GM18870 (cell line): ENCODE measurements at regions not wholly inside any gene's neighbourhood (a gene's known extent, or its start where the extent isn't known, plus 50 kb on each side); places are given as distances from the start of the nearest gene placed in this dataset.
A peak's percentile ranks its signal among the peaks of the same experiment; 100 is the strongest.

ENCODE experiments used
- ATAC-seq: cut with Tn5 transposase; IDR thresholded peaks from one replicate; pipeline ENCODE4 v1.9.1; 2021; ENCODE audit warnings: moderate library complexity; ENCODE audit not compliant: unreplicated experiment

DNA sequence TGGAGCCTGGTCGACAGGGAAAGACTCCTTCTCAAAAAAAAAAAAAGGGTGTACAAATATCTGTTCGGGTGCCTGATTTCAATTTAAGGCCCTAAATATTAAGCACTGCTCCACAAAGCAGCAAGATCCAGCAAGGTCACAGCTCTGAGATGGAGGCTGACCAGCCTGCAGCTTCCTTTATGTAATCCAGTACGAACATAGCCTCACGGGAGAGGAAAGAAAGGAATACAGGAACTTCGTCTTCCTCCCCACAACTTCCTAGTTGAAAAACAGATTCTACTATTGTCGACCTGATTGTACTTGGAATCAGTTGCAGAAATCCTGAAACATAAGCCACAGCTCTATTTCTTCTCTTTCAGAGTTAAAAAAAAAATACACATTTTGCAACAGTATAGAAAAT is 53.5 kb upstream of the TBC1D9 start:
- no peak for ATAC-seq

DNA sequence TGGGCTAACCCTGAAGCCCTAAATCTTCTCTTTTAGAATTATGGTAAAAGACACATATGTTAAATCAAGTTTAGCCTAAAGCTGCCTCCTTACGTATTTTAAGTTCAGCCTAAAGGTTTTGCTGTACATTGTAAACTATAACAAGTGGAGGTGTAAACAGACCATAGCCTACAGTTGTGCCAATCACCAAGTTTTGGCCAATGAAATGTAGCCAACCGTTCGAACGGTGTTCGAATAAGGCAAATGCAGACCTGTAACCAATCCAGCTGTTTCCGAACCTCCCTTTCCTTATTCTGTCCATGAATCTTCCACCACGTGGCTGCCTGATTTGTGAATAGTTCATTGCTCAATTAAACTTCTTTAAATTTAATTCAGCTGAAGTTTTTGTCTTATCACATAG is 52.1 kb upstream of the TBC1D9 start:
- no peak for ATAC-seq

DNA sequence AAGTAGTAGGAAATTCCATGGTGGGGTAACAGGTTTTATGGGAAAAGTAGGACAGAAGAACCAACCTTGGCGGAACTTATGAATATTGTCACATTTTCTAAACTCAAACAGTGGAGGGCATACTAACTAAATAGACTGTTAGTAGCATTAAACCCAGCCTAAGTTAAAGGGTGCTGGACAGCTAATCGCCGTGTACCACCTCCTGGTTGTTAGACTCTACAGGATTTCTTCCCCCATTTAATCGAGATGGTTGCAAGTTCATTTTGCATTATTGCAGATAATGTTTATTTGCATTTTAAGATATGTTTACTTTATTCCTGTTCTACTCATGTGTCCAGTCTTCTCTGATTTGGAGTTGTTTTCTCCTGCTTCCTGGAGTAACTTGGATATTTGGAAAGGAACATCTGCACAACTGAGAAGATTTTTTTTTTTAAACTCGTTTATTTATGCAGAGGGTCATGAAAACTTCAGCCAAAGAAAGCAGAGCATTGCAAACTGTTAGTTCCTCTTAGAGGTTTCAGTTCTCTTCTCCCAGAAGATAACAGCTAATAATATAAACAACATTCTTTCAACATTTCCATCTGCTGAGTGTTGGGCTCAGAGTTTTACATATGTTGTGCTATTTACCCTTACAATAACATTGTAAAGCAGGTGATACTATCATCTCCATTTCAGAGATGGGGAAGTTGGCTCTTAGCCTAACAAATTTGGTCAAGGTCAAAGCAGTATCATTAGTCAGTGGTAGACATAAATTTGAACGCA is 51.5 kb upstream of the TBC1D9 start:
- peak; percentile 82 for ATAC-seq

DNA sequence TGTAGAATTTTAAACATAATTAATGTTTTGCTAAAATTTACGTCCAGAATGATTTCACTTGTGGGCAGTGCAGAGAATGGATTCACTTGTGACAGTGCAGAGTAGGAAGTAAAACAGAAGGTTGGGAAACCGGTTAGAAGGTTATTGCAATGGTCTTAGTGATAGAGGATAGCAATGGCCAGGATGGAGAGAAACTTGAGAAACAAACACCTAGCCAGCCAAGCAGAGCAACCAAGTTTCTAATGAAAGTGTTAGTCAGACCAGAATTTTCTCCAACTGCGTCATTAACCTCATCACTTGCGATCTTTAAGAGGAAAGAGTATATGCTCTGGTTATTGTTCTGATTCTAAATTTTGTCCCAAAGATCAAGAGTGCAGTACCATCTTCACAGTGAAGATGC is 50.0 kb upstream of the TBC1D9 start:
- peak; percentile 86 for ATAC-seq
